ENCODE measurements at regions not wholly inside any gene's neighbourhood (a gene's known extent, or its start where the extent isn't known, plus 50 kb on each side); places are given as distances from the start of the nearest gene placed in this dataset.
A peak's percentile ranks its signal among the peaks of the same experiment; 100 is the strongest.

GRCh38 chrX:11929476-11929875 is 171.4 kb downstream of the MSL3 start:
- CTCF ChIA-PET = interaction anchor here (2.0 kb wide), 1 partner anchor 15 kb away, joined by 11 read pairs; no protein-coding TSS in a partner anchor
- POLR2A ChIA-PET = no interaction called here

DNA sequence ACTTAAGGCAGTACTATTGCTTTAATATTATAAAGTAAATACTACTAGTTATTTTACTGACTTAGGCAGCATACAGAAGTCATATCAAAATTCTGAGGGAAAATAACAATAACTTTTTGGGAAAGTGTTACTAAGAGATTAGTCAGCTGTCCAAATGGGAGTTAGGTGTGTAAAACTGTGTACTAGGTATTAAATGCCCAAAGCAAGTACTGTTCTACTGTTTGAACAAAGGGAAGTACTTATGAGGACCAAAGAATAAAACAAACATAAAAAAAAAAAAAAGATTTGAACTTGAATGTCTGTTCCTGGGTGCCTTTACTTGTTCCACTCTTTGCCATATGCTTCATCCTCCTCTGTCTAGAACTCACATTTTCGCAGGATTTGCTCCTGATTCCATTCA is 174.4 kb downstream of the MSL3 start:
- Histone ChIP-seq H3K36me3 (ENCODE audit: control insufficient read depth in 2 of 2, extremely low read depth in 1 of 2, insufficient read depth in 2 of 2, low read length in 2 of 2) (no peaks in the 10 kb centered on the region), H3K9ac (replicated peaks; ENCODE audit: extremely low read depth, insufficient read depth, low read length) (no peak overlapping the region), H3K4me2 (ENCODE audit: insufficient read depth, low read length) (no peak overlapping the region), H3K4me3 (replicated peaks in 1 of 3; ENCODE audit: insufficient read depth in 1 of 3, low read depth in 1 of 3, low read length in 3 of 3) (no peak overlapping the region), H3K4me1 (ENCODE audit: control insufficient read depth, extremely low read depth, insufficient read depth, low read length) (peaks cover 12% of the 10 kb centered on the region), H4K20me1 (replicated peaks; ENCODE audit: control insufficient read depth, extremely low read depth, insufficient read depth, low read length) (no peaks in the 10 kb centered on the region), H2AFZ (ENCODE audit: low read depth, low read length) (no peak overlapping the region), H3K27me3 (ENCODE audit: control insufficient read depth in 2 of 2, insufficient read depth in 2 of 2, low read length in 2 of 2) (no peaks in the 10 kb centered on the region), H3K9me3 (replicated peaks; ENCODE audit: control insufficient read depth, insufficient read depth, low read length) (no peaks in the 10 kb centered on the region), H3K79me2 (ENCODE audit: control insufficient read depth, insufficient read depth, low read length) (no peaks in the 10 kb centered on the region), H3K27ac (ENCODE audit: insufficient read depth, low read depth, low read length) (no peak overlapping the region), H3K9me1 (replicated peaks; ENCODE audit: control insufficient read depth, extremely low read depth, insufficient read depth, low read length) (no peaks in the 10 kb centered on the region)
- DNase-seq (ENCODE audit: low read depth, low spot score) (no peak), FAIRE-seq (no peak)
- intact Hi-C loops (cut with micrococcal nuclease) = no loop called here
- TF ChIP-seq MYC (IDR thresholded peaks at IDR 0.05; ENCODE audit: low read depth, low read length) = no peak
- TF ChIP-seq POLR2A (IDR thresholded peaks at IDR 0.05; ENCODE audit: low read depth, low read length) = no peak
- no peak for TF ChIP-seq EZH2 (IDR thresholded peaks at IDR 0.05; ENCODE audit: borderline replicate concordance, low read depth, low read length, severe bottlenecking)
- no peak for TF ChIP-seq FOS (IDR thresholded peaks at IDR 0.05; ENCODE audit: borderline replicate concordance, insufficient read depth, low read length)
- POLR2A ChIA-PET = no interaction called here
- no TSS peak for BruUV-seq (replicated peaks)
- dilution Hi-C loops (cut with MboI; ENCODE audit: extremely low pct_ligation_motif_present, low sequenced_read_pairs) = no loop called here
- CTCF ChIA-PET = interaction anchor here (0.7 to 3.1 kb wide), 2 partner anchors 12 to 145 kb away, joined by 3 to 14 read pairs; no protein-coding TSS in a partner anchor

More at GRCh38 chrX:11929476-11929875, 171.4 kb downstream of the MSL3 start:
- H3K4me3 ChIP-seq (replicated peaks in 1 of 3; ENCODE audit: insufficient read depth in 1 of 3, low read depth in 1 of 3, low read length in 3 of 3) = no peak overlapping the region
- no peak overlapping the region for H2AFZ ChIP-seq (ENCODE audit: low read depth, low read length)
- H3K4me2 ChIP-seq (ENCODE audit: insufficient read depth, low read length) = no peak overlapping the region
- no peaks in the 10 kb centered on the region for H3K9me1 ChIP-seq (replicated peaks; ENCODE audit: control insufficient read depth, extremely low read depth, insufficient read depth, low read length)
- FAIRE-seq (peak; percentile 67), DNase-seq (ENCODE audit: low read depth, low spot score) (peak; percentile 5)
- H3K27me3 ChIP-seq (ENCODE audit: control insufficient read depth in 2 of 2, insufficient read depth in 2 of 2, low read length in 2 of 2) = no peaks in the 10 kb centered on the region
- H3K9ac ChIP-seq (replicated peaks; ENCODE audit: extremely low read depth, insufficient read depth, low read length) = no peak overlapping the region
- dilution Hi-C loops (cut with MboI; ENCODE audit: extremely low pct_ligation_motif_present, low sequenced_read_pairs) (no loop called here), intact Hi-C loops (cut with micrococcal nuclease) (loop anchor here (1.0 kb wide), 1 partner anchor 30 kb away; no protein-coding TSS in a partner anchor)
- no peak for TF ChIP-seq GATA2 (IDR thresholded peaks at IDR 0.05; ENCODE audit: insufficient read depth, insufficient read length, low read depth, low read length)
- peak; percentile 23 for TF ChIP-seq FOS (IDR thresholded peaks at IDR 0.05; ENCODE audit: borderline replicate concordance, insufficient read depth, low read length)
- H4K20me1 ChIP-seq (replicated peaks; ENCODE audit: control insufficient read depth, extremely low read depth, insufficient read depth, low read length) = no peaks in the 10 kb centered on the region
- H3K36me3 ChIP-seq (ENCODE audit: control insufficient read depth in 2 of 2, extremely low read depth in 1 of 2, insufficient read depth in 2 of 2, low read length in 2 of 2) = no peaks in the 10 kb centered on the region
- no peaks in the 10 kb centered on the region for H3K9me3 ChIP-seq (replicated peaks; ENCODE audit: control insufficient read depth, insufficient read depth, low read length)
- peaks cover 12% of the 10 kb centered on the region for H3K4me1 ChIP-seq (ENCODE audit: control insufficient read depth, extremely low read depth, insufficient read depth, low read length)
- no peaks in the 10 kb centered on the region for H3K79me2 ChIP-seq (ENCODE audit: control insufficient read depth, insufficient read depth, low read length)
- H3K27ac ChIP-seq (ENCODE audit: insufficient read depth, low read depth, low read length) = no peak overlapping the region
- no TSS peak for BruUV-seq (replicated peaks)
